Stimulated activated CD4-positive, alpha-beta T cell treated with anti-CD3 and anti-CD28 coated beads, Interleukin-4, amount 100 ng/mL, for 4 hours (primary cell): ENCODE measurements at regions not wholly inside any gene's neighbourhood (a gene's known extent, or its start where the extent isn't known, plus 50 kb on each side); places are given as distances from the start of the nearest gene placed in this dataset.
"Not testable (repeated sequence)": the region's sequence is repeated elsewhere in the genome, so short reads cannot be mapped to it uniquely, and the experiment has no call there.

ENCODE experiments used
- DNase-seq, 2 experiments: peaks; one replicate each; pipeline ENCODE4 v3.0.0-alpha.2; 2020

GRCh38 chr10:35950701-35951100 lies 308.6 kb upstream of the FZD8 start:
- DNase-seq, result no peak

- DNase-seq, result no peak
Measured at GRCh38 chr10:35950226-35950625, 308.1 kb upstream of the FZD8 start.

GRCh38 chr10:35949811-35950211 lies 307.7 kb upstream of the FZD8 start:
- no peak for DNase-seq

GRCh38 chr10:35946556-35946955 lies 304.5 kb upstream of the FZD8 start:
- no peak for DNase-seq

- DNase-seq, result no peak
Measured at GRCh38 chr10:35942057-35942456, 300.0 kb upstream of the FZD8 start.

- DNase-seq, result no peak
Measured at GRCh38 chr10:35940141-35941041, 298.3 kb upstream of the FZD8 start.

- DNase-seq, result no peak
Measured at GRCh38 chr10:35938160-35938559, 296.1 kb upstream of the FZD8 start.

- DNase-seq, result no peak
Measured at GRCh38 chr10:35937546-35937945, 295.4 kb upstream of the FZD8 start.

- no peak for DNase-seq
Measured at GRCh38 chr10:35934642-35934995, 292.5 kb upstream of the FZD8 start.

- no peak for DNase-seq
Measured at GRCh38 chr10:35933940-35934641, 292.0 kb upstream of the FZD8 start.

- DNase-seq, result no peak
Measured at GRCh38 chr10:35933491-35933890, 291.4 kb upstream of the FZD8 start.

- DNase-seq, result not testable (repeated sequence)
Measured at GRCh38 chr10:35929962-35930361, 287.9 kb upstream of the FZD8 start.

GRCh38 chr10:35928748-35929147 lies 286.7 kb upstream of the FZD8 start:
- no peak for DNase-seq

GRCh38 chr10:35927990-35928488 lies 285.9 kb upstream of the FZD8 start:
- DNase-seq, result no peak

GRCh38 chr10:35927341-35927740 lies 285.2 kb upstream of the FZD8 start:
- no peak for DNase-seq

GRCh38 chr10:35926846-35927245 lies 284.8 kb upstream of the FZD8 start:
- no peak for DNase-seq

- DNase-seq, result no peak
Measured at GRCh38 chr10:35925493-35925892, 283.4 kb upstream of the FZD8 start.

GRCh38 chr10:35924759-35925158 lies 282.7 kb upstream of the FZD8 start:
- DNase-seq, result no peak

GRCh38 chr10:35922876-35923600 lies 280.9 kb upstream of the FZD8 start:
- DNase-seq, result no peak

GRCh38 chr10:35921866-35922350 lies 279.8 kb upstream of the FZD8 start:
- DNase-seq, result no peak

- no peak for DNase-seq
Measured at GRCh38 chr10:35916791-35917190, 274.7 kb upstream of the FZD8 start.

GRCh38 chr10:35913628-35914027 lies 271.5 kb upstream of the FZD8 start:
- no peak for DNase-seq
